HG03521 (cell line): ENCODE measurements at regions not wholly inside any gene's neighbourhood (a gene's known extent, or its start where the extent isn't known, plus 50 kb on each side); places are given as distances from the start of the nearest gene placed in this dataset.

ENCODE experiments used
- ATAC-seq: cut with Tn5 transposase; IDR thresholded peaks from one replicate; pipeline ENCODE4 v1.9.1; 2021; ENCODE audit warnings: mild to moderate bottlenecking, moderate library complexity; ENCODE audit not compliant: unreplicated experiment

DNA sequence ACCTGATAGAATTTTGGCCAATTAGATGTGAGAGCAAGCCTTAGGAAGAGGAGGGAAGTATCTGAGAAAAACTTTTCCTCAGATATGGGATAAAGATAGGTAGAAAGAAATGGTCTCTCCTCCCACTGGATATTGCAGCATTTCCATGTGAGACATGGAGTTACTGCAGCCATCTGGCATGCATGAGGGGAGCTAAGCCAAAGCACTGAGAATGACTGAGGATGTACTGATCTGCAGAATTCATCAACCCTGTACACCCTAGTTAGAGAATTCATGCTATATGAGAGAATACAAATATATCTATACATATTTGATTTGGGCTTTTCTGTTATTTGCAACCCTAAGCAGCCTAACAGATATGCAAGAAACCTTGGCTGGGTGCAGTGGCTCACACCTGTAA is 52.5 kb upstream of the RPL34 start:
- no peak for ATAC-seq

DNA sequence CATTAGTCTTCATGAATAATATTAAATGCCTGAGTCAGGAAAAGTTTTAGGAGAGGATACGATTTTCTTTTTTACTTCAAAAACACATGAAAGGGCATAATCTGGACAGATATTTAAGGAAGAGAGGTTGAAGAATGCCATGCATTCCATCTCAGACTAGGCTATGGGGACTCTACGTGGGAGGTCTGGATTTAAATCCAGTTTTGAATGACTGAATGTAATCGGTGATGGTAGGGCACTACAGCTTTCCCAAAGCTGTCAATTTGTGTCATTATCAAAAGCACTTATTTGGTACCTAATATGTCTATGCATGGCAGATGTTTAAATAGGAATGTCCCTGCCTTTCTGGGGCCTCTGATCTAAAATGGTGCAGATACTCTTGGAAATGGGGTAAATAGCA is 59.3 kb upstream of the RPL34 start:
- no peak for ATAC-seq

DNA sequence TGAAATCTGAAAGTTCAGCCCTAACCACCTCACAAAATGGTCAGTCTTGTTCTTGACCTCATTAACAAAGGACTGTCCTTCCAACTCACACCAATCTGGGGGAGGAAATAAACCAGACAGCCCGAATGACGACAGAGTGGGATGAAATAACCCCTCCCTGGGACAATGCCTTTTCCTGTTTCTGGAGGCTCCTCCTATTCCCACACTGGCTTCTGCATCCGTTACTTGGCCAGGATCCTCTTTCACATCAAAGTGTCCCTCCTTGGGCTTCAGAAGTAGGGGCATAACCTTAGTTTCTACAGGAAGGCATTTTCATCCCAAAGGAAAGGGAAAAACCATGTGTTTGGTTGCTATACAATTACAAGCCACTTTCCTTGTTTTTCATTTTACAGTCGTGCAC is 59.8 kb upstream of the RPL34 start:
- no peak for ATAC-seq

DNA sequence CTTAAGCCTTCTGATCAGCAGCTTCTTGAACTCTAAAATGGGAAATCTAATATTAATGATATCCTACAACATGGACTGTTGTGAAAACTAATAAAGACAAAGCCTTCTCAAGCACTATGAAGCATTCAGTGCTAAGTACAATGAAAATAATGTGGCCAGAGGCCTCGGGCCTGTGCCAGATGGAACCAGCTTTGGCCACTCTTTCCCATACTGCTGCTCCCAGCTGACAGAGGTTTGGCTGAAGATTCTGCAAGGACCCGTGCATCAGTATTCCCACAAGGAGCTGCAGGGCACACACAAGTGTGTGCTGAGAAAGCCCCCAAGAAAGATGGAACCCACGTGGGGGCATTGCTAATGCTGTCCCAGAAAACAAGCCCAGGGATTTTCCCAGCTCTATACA is 60.5 kb upstream of the RPL34 start:
- ATAC-seq = no peak

DNA sequence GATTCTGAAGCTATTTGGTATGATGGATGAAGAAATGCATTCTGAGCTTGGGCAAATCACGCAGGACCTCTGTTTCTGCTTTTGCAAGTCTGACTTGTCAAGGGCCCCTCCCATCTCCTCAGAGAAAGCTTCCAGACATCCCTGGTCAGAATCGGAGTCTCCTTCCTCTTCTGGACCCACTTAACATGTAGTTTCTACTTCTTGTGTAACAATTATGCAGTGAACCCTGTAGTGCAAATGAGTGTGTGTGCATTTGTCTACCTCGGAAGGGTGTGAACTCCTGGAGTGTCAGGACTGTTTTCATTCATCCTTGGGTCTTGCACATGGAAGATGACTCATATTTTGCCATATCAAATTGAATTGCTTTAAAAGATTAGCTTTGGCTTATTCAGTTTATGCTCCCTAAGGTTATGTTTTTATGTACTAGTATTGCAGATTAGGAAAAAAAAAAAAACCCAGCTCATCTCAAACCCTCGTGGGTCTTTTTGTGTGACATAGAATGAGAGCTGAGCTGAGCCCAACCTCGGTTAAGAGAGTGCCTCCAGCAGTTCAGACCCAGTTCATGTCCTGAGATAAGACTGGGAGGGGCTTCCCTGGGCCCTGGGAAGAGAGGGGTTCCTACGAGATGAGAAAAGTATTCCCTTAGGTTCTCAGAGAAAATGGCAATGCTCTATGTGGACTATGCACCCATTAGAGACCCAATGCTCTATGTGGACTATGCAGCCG is 61.1 kb upstream of the RPL34 start:
- ATAC-seq = no peak

DNA sequence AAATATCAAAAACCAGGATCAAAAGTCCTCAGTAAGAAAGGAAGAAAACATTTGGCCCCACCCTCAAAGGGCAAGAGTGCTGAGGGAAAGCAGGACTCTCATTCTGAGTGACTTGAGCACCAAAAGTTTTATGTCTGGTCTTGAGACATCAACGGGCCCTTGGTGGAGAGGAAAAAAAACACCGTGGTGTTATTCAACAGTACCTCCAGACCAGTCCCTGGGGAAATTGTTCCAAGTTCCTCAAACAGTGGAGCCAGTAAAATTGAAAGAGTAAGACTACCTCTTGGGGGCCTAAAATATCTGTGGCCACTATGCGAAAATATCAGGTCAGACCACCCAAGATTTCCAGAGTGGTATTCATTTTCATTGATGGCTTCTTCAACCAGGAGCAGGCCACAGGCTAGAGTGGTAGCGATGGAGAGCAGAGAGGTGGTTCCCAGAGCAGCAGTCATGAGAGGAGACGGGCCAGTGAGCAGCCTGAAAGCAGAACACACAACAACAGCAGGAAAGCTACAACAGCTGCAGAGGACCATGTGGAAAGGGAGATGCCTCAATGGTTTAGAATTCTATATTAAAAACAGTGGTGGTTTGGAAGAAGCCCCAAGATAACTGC is 63.7 kb upstream of the RPL34 start:
- no peak for ATAC-seq

DNA sequence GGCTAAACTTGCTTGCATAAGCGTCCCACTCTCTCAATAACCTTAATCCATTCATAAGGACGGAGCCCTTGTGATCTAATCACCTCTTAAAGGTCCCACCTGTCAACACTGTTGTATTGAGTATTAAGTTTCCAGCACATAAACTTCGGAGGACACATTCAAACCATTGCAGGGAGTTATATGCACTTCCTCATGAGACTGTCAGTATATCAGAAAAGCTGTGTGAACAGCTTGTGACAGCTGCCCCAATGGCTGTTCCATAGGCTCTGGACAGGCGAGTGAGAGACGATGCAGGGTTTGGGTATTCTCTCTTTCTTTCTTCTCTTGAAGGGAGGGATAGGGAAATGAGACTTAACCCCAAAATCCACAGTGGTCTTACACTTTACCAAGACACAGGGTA is 64.2 kb upstream of the RPL34 start:
- ATAC-seq = no peak

DNA sequence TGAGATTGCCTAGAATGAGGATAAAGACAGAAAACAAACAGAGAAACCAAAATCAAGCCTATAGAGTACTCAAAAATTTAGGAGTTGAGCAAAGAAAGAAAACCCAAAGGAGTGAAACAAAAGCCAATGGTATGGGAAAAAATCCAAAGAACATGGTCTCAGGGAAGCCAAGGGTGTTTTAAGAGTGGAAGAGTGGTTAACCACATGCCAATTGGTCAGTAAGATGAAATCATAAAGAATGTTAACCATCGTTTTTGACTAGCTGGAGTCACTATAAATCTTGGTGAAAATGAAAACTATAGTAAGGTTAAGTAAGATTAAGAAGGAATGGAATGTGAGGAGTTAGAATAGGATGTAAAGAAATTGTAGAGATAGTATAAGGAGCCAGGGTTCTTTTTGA is 64.7 kb upstream of the RPL34 start:
- no peak for ATAC-seq

DNA sequence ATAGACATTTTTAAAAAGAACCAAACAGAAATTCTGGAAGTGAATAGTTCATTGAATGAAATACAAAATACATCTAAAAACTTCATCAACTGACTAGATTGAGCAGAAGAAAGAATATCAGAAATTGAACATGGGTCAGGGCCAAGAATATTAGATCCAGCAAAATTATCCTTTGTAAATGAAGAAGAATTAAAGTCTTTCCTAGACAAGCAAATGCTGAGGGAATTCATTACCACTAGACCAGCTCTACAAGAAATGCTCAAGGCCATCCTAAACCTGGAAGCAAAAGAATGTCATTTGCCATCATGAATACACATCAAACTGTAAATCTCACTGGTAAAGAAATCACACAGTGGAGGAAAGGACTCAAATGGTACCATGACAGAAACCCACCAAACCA is 72.7 kb upstream of the RPL34 start:
- no peak for ATAC-seq

DNA sequence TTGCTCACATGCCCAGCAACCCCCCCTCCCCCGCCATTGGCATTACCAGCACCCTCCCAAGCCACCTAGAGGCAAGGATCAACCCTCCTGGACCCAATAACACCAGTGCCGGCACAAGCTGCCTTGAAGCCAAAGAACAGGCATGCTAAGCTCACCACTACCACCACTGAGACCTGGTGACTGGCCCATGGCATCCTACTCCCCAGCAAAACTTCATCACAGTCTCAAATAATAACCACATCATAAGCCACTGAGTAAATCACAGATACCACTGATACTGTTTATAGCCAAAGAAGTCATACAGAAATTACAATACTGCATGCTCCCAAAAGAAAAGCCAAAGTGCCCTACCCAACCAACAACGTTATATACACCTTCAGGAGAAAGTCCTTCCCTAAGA is 73.6 kb upstream of the RPL34 start:
- no peak for ATAC-seq

DNA sequence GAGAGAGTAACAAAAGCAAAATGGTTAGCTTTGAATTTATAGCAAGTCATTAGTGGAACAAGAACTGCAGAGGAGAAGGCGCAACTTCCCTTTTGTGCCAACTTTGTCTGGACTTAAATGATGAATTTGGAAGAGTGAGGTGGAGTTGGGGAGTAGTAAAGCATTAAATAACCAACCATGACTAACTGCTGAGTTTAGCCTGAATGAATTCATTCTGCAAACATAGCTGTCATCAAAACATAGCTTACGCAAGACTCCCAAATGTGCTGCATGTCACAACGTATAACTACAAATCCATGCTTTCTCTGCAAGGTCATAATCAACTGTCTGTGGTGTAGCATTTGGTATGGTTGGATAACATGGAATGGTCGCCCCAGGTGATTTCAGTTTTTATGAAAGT is 75.9 kb upstream of the RPL34 start:
- no peak for ATAC-seq

DNA sequence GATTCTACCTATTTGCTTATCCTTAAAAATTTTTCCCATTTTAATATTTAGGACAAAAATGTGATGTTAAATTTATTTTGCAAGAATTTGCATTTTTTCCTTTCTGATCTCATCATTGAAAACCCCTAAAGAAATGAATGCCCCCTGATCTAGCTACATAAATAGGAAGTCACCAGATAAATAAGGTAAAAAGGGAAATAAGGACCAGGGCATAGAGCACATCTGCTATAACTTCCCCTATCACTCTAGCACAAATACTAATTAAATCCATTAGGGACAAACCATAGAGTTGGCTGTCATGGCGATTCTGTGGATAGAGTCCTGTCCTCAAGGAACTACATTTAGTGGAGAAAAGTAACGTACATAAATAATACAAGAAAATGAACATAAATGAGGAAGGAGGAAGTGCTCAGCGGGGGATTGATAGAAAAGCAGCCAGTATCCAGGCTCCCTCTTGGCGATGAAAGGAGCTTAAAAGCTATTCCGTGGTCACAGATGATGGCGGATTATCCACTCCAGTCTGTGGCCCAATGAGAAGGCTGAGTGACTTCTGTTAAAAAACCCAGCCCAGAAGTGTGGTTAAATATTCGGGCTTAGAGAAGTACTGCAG is 76.9 kb upstream of the RPL34 start:
- ATAC-seq = no peak

DNA sequence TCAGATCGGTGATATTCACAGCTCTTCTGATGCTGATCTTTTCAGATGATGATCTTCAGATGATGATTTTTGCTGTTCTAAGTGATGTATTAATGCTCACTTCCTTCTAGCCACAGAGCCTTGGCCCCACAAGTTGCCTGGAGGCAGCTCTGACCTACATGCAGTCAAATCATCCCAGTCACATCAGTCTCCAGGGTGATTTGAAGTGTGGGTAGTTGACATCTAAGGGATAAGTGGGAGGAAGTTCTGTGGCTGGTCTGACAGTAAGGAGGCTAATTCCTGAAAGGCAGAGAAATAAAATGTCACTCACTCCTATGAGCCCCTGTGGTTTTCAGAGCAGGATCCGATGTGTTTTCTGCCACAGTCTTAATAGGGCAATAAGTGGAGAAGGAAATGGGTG is 79.8 kb upstream of the RPL34 start:
- peak; percentile 72 for ATAC-seq

DNA sequence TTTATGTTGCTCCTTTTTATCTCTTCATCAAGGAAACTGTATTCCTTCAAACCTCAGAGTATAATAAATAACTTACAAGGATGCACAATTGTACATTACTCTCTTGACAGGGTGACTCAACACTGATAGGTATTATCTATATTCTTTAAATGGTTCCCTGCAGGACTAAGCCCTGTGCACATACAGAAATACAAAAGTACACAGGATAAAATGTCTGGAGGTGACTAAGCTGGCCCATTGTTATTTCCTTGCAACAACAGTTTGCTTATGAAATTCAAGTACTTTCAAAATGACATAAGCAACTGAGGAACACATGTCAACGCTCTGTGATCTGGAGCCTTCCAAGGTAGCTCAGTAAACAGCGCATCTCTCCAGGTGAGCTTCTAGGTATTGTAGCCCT is 83.8 kb upstream of the RPL34 start:
- ATAC-seq = no peak

DNA sequence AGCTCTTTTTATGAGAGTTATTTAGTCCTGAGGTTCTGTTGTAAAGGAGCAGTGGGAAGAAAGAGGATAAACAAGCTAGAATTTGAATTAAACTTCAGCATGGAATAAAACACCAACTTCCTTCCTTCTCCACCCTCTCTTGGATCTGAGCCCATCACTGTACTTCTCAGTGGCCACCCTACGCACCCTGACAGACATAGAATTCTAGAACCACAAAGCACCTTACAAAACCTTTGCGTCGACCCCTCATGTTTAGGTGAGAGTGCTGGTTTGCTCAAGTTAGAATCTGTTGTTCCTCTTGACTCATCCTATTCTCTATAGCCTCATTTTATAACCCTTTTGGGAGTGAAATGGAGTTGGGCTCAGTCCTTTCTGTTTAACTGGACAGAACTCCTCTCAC is 84.6 kb upstream of the RPL34 start:
- no peak for ATAC-seq

DNA sequence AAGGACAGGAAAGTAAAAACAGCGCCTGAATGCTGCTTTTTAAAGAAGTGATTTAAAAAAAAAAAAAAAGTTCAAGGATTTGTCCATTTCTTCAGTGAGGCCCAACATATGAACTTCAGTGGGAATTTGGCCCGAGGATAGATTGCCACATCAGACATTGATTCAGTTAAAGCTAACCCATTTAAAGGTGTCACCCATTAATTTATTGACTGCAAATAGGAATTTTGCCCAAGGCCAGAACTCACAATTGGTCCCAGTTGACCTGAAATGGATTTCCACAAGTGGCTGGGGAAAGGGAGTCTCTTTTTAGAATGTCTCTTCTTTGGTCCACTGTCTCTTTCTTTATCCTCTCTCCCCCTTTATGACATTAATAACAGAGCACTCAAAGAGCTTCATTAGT is 86.5 kb upstream of the RPL34 start:
- ATAC-seq = no peak

DNA sequence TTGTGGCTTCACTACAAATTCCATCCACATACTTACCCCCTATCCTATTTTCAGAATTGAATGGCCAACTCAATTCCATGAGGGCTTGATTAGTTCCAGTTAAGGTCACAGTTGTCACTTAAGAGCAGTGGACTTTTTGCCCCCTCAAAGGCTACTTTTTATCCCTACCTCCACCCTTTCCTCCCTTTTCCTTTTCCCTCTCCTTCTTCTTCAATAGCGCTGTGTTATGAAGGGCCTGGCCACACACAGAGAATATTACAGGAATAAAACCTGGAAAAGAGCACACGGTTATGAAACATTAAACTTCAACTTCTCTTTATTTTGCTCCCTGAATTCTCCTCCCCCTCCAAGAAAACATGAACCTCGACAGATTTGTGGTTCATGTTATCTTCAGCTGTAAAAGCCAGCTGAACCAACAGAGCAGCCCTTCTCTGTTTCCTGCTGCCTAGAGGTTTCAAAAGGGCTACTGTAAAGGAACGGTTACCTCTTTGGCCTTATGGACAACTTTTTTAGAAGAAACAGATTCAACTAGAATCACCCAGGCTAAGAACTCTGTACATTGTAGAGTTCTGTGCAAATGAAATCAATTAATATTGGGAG is 87.0 kb upstream of the RPL34 start:
- ATAC-seq = no peak

DNA sequence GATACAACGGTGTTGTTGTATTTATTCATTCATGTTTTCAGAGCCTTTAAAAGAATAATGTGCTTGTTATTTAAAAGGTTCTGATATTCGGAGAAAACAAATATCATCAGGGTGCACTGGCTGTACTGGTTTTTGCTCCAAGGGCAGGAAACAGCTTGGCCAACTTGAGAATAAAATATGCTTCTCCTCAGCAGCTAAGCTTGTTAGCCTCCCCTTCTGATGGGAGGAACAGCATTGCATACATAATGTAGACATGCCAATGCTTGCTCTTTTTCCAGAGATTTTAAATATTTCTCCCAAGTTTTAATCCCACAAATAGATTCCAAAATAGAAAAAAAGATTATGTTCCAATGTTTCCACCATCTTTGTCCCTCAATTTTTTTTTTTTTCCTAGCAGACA is 87.6 kb upstream of the RPL34 start:
- no peak for ATAC-seq

DNA sequence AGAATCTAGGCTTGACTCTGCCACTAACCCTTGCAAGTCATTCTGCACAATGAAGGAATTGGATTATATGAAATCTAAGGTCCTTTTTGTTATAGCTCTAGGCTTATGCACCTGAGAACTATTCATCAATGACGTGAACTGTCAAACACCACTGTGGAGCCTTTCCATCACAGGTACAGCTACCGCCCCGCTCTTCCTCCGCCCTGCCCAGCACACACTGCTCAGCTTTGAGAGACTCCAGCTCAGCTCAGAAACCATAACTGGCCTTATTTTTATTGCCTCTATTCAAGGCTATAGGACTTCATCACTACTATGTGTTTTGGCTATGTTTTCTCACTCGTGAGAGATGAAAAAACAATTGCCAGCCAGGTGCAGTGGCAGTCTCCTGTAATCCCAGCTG is 88.2 kb upstream of the RPL34 start:
- ATAC-seq = no peak

DNA sequence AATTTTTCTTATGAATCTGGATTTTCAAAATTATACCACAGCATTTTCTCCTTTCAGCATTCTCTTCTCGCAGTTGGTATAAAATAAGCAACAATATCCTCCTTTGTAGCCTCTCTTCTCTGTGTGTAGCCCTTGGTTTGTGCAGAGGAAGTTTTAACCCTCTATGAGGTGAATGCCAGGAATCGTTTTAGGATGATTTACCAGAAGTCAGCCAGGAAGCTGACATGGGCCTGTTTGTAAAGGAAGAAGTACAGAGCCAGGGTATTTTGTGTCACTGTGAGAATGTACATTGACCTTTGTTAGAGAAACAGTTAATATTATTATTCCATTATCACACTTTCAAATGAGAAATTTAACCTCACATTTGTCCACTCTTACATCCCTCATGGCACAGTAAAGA is 88.9 kb upstream of the RPL34 start:
- no peak for ATAC-seq

DNA sequence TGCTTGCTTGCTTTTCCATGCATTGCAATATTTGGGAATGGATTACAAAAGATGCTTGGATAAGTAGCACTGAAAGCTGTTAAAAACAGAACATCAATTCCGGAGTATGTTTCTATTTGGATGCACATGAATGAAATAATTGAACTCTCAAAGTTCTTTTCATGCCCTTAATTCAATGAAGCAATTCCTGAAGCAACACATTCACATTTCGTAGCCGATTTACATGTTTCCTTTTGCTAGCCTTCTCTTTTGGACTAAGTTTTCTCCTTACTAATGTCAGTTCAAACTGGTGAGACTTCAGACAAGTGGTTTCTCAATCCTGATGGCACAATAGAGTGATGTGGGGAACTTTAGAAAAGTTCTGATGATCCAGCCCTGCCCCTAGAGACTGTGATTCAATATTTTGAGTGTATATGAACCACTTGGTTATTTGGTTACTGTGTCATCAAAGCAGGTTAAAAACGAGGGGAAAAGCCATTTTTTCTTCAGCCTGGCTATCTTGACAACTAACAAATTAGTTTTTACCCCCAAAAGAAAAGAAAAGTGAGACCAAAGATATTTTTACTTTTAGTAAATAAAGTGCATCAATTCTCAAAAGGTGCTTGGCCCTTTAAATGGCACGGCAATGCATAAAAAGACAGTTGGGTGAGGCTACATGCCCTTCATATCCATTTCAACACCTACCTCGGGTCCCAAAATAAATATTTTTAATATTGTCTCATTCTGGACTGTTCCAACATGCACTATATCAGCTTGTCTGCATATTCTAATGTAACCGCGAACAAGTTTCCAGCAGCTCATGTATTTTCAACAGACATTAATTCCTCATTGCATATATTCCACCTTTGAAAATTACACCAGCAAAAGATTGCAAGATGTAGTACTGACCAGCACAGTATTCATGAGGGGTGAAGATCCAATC is 90.1 kb upstream of the RPL34 start:
- no peak for ATAC-seq
